ENCODE measurements at regions not wholly inside any gene's neighbourhood (a gene's known extent, or its start where the extent isn't known, plus 50 kb on each side); places are given as distances from the start of the nearest gene placed in this dataset.

GRCh38 chr2:129912066-129912820 lies 67.2 kb upstream of the RAB6C start:
- TF ChIP-seq POLR2A (IDR thresholded peaks at IDR 0.05), result no peak
- TF ChIP-seq CTCF (IDR thresholded peaks at IDR 0.05), result no peak

All from Peyer's patch (tissue), 4 donors.